Stimulated activated CD8-positive, alpha-beta memory T cell treated with anti-CD3 and anti-CD28 coated beads, Interleukin-7, amount 100 ng/mL, for 48 hours (primary cell): ENCODE measurements at regions not wholly inside any gene's neighbourhood (a gene's known extent, or its start where the extent isn't known, plus 50 kb on each side); places are given as distances from the start of the nearest gene placed in this dataset.

Experiments
- DNase-seq, 2 donors: peaks; one replicate each; pipeline ENCODE4 v3.0.0-alpha.2; 2020; ENCODE audit warnings: low read depth in 1 of 2; ENCODE audit errors: extremely low read depth in 1 of 2

DNA sequence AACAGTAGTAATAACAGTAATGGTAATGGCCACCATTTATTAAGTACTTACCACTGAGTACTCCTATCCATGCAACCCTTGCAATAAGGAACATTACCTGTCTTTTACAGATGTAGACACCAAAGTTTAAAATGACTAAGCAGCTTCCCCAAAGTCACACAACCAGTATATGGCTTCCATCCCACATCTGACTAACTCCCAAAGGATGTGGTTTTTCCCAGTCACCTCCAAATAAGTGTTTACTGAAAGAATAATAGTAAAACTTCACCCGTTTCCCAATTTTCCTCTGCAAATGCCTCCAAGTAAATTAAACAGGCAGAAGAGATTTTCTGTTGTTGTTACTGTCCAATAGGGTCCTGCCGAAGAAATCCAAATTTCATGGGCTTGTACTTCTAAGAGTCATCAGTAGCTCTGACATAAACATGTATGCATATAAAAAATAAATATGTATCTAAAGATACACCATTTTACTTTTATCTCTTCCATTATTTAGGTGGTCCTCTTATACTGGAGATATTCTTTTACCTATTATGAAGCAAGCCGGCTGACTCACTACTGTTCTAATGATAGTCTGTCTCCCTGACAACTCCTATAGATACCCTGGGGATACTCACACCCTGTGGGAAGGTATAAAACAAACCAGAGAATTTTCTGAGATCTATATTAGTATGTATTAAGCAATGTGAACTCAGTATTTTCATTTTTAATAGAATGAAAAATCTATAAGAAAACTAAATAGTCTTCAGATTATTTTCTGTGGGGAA is 77.9 kb upstream of the ID4 start:
- no peak for DNase-seq

DNA sequence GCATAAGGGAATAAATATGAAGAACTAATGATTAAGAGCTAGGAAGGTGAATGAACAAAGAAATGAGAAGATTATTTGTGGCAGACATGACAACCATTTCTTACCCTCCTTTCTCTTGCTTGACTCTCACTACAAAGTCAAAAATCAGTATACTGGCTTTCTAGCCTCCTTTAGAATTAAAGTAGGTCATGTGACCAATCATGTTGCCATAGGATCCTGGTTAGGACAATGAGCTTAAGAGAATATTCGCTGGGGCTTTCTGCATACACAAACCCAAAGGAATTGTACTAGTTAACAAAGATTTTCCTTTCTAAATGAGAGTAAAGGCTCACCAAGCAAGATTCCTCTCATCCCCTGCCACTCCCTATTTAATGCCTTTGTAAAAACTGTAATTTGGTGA is 76.0 kb upstream of the ID4 start:
- DNase-seq = no peak

DNA sequence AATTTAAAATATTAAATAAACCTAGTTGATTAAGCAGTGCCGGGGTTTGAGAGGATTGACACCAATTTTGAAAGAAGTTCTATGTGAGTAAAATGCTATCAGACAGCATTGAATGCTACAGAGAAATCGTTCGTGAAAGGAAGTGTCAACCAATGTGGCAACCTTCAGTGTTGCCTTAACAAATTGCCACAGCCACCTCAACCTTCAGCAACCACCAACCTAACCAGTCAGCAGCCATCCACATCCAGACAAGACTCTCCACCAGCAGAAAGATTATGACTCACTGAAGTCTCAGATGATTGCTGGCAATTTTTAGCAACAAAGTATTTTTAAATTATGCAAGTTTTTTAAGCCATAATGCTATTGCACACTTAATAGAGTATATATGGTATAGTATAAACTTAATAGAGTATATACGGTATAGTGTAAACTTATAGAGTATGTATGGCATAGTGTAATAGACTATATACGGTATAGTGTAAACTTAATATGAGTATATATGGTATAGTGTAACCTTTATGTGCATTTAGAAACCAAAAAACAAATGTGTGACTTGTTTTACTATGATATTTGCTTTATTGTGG is 65.3 kb upstream of the ID4 start:
- DNase-seq = no peak

- no peak for DNase-seq
Measured at GRCh38 chr6:19772891-19773290, 64.3 kb upstream of the ID4 start.

DNA sequence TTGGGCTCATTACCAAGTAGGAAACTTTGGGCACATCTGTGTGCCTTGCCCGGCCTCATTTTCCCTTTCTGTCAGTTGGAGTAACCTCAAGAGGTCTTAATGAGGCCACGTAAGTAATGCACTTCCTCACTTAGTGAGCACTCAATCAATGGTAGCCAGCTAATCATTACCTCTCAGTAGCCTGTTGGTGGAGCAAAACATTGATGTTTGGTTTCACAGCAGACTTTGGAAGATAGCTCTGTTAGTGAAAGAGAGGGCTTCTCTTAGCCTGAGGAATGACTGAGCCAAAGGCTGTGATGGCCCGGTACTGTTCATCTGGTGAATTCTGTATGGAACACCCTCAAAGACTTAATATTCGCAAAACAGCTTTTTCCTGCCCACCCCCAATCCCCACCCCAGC is 55.9 kb upstream of the ID4 start:
- DNase-seq = no peak

- no peak for DNase-seq
Measured at GRCh38 chr6:19782588-19782987, 54.6 kb upstream of the ID4 start.
